ENCODE measurements at regions not wholly inside any gene's neighbourhood (a gene's known extent, or its start where the extent isn't known, plus 50 kb on each side); places are given as distances from the start of the nearest gene placed in this dataset.
A peak's percentile ranks its signal among the peaks of the same experiment; 100 is the strongest.

DNA sequence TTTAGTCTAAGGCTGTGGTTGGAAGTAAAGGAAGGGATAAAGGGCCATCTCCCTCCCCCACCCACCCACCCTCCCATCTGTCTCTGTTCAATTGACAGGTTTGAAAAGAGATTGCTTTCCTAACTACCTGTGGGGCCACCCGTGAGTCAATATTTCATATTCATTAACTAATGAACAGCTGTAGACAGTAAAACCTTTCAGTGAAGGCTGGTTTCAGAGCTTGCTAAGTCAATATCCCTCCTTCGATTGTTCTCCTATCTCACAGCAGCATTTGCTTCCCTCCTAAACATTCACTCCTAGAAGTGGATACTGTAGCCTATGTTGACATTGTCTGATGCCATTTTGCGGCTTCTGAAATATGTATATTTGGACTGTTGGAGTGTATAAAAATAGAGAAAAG lies 85.9 kb upstream of the SYNPR start (continued):
- TF ChIP-seq, protein P1, sequence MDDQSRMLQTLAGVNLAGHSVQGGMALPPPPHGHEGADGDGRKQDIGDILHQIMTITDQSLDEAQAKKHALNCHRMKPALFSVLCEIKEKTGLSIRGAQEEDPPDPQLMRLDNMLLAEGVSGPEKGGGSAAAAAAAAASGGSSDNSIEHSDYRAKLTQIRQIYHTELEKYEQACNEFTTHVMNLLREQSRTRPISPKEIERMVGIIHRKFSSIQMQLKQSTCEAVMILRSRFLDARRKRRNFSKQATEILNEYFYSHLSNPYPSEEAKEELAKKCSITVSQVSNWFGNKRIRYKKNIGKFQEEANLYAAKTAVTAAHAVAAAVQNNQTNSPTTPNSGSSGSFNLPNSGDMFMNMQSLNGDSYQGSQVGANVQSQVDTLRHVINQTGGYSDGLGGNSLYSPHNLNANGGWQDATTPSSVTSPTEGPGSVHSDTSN (IDR thresholded peaks at IDR 0.05), result no peak
- TF ChIP-seq NRF1 (IDR thresholded peaks at IDR 0.05; ENCODE audit: low read depth, low read length) (no peak), GABPA (IDR thresholded peaks at IDR 0.05; ENCODE audit: low read depth) (no peak), SIN3A (IDR thresholded peaks at IDR 0.05; ENCODE audit: borderline replicate concordance, low read depth, low read length) (no peak), MEF2A (IDR thresholded peaks at IDR 0.05; ENCODE audit: borderline replicate concordance, low read depth) (no peak), USF1 (IDR thresholded peaks at IDR 0.05; ENCODE audit: borderline replicate concordance, low read depth) (no peak), RAD21 (IDR thresholded peaks at IDR 0.05; ENCODE audit: low read length) (no peak), USF2 (IDR thresholded peaks at IDR 0.05; ENCODE audit: borderline replicate concordance, low read depth, low read length) (no peak), TEAD4 (IDR thresholded peaks at IDR 0.05; ENCODE audit: borderline replicate concordance, insufficient read depth) (no peak), MAX (IDR thresholded peaks at IDR 0.05; ENCODE audit: low read depth) (no peak), FOSL2 (IDR thresholded peaks at IDR 0.05; ENCODE audit: borderline replicate concordance, low read depth) (no peak)

- ChIA-PET POLR2A (interaction anchor here (1.4 kb wide), 1 partner anchor 528 kb away, joined by 4 read pairs; no protein-coding TSS in a partner anchor), CTCF (interaction anchor here (0.6 to 5.3 kb wide), 36 partner anchors 10 to 571 kb away, joined by 3 to 126 read pairs (median 5); partner anchors contain the start of gene CADPS)
- no peak overlapping the region for H3K27ac ChIP-seq (ENCODE audit: low read depth in 2 of 2, low read length in 1 of 2)
- no peaks in the 10 kb centered on the region for H3K9me2 ChIP-seq
- H3K9me3 ChIP-seq, result no peaks in the 10 kb centered on the region
- TF ChIP-seq CHD2 (IDR thresholded peaks at IDR 0.05; ENCODE audit: low read length, partially characterized antibody) (no peak), ELF1 (IDR thresholded peaks at IDR 0.05) (no peak), POLR2AphosphoS5 (IDR thresholded peaks at IDR 0.05; ENCODE audit: low read depth, low read length) (no peak), FOXJ3 (CRISPR knock-in tag; IDR thresholded peaks at IDR 0.05) (no peak), SMC3 (IDR thresholded peaks at IDR 0.05; ENCODE audit: low read depth, low read length) (peak; percentile 87), FOSL2 (IDR thresholded peaks at IDR 0.05; ENCODE audit: borderline replicate concordance, low read depth) (no peak), RAD21 (IDR thresholded peaks at IDR 0.05; ENCODE audit: low read length) (peak; percentile 93), TEAD4 (IDR thresholded peaks at IDR 0.05; ENCODE audit: borderline replicate concordance, insufficient read depth) (no peak), RXRA (IDR thresholded peaks at IDR 0.05; ENCODE audit: borderline replicate concordance, low read depth) (no peak)
- TF ChIP-seq, protein P2, sequence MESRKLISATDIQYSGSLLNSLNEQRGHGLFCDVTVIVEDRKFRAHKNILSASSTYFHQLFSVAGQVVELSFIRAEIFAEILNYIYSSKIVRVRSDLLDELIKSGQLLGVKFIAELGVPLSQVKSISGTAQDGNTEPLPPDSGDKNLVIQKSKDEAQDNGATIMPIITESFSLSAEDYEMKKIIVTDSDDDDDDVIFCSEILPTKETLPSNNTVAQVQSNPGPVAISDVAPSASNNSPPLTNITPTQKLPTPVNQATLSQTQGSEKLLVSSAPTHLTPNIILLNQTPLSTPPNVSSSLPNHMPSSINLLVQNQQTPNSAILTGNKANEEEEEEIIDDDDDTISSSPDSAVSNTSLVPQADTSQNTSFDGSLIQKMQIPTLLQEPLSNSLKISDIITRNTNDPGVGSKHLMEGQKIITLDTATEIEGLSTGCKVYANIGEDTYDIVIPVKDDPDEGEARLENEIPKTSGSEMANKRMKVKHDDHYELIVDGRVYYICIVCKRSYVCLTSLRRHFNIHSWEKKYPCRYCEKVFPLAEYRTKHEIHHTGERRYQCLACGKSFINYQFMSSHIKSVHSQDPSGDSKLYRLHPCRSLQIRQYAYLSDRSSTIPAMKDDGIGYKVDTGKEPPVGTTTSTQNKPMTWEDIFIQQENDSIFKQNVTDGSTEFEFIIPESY (IDR thresholded peaks at IDR 0.05; ENCODE audit: borderline replicate concordance, low read depth), result no peak
- TF ChIP-seq, protein P3, sequence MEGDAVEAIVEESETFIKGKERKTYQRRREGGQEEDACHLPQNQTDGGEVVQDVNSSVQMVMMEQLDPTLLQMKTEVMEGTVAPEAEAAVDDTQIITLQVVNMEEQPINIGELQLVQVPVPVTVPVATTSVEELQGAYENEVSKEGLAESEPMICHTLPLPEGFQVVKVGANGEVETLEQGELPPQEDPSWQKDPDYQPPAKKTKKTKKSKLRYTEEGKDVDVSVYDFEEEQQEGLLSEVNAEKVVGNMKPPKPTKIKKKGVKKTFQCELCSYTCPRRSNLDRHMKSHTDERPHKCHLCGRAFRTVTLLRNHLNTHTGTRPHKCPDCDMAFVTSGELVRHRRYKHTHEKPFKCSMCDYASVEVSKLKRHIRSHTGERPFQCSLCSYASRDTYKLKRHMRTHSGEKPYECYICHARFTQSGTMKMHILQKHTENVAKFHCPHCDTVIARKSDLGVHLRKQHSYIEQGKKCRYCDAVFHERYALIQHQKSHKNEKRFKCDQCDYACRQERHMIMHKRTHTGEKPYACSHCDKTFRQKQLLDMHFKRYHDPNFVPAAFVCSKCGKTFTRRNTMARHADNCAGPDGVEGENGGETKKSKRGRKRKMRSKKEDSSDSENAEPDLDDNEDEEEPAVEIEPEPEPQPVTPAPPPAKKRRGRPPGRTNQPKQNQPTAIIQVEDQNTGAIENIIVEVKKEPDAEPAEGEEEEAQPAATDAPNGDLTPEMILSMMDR (IDR thresholded peaks at IDR 0.05), result peak; percentile 83
- no peaks in the 10 kb centered on the region for H4K20me1 ChIP-seq (ENCODE audit: insufficient read depth)
- under 1% methylated on average over 3 of the region's 3 CpGs for WGBS (ENCODE audit: low lambda C conversion rate)
- no peak overlapping the region; a peak in 1 of 4 replicates for H3K4me3 ChIP-seq (ENCODE audit: low read depth in 2 of 2, low read length in 1 of 2)
- H3K9ac ChIP-seq, result no peak overlapping the region
- no peaks in the 10 kb centered on the region for H3K27me3 ChIP-seq (ENCODE audit: insufficient read depth)
- no peak overlapping the region for H3K4me2 ChIP-seq
- no peaks in the 10 kb centered on the region for H3K79me2 ChIP-seq (ENCODE audit: insufficient read depth)
- H3K4me1 ChIP-seq (ENCODE audit: control insufficient read depth in 1 of 2, insufficient read depth in 2 of 2, low read depth in 1 of 2, low read length in 1 of 2), result no peaks in the 10 kb centered on the region
- H3F3A ChIP-seq (replicated peaks; ENCODE audit: insufficient read depth), result no peaks in the 10 kb centered on the region
- H2AFZ ChIP-seq (ENCODE audit: low read depth), result no peak overlapping the region
- peak; percentile 37 for DNase-seq
- H3K36me3 ChIP-seq (replicated peaks in 1 of 2; ENCODE audit: control insufficient read depth in 1 of 2, insufficient read depth in 2 of 2, low read length in 1 of 2), result no peaks in the 10 kb centered on the region
These were observed 84.5 kb upstream of the SYNPR start for GRCh38 chr3:63193647-63194046.

Data from SK-N-SH (cell line).